Astrocyte of the spinal cord (primary cell): ENCODE measurements at regions not wholly inside any gene's neighbourhood (a gene's known extent, or its start where the extent isn't known, plus 50 kb on each side); places are given as distances from the start of the nearest gene placed in this dataset.

Experiments
- DNase-seq: peaks from one replicate; pipeline ENCODE4 v3.0.0; 2011; ENCODE audit warnings: low read depth, low spot score
- H3K4me3 ChIP-seq: 2 replicates; pipeline ENCODE4 v1.5.1; 2011; ENCODE audit warnings: low read depth, mild to moderate bottlenecking, low read length, moderate library complexity
- in situ Hi-C: cut with HindIII; loops from 2 replicates; pipeline ENCODE4 v1.10.0; 2017; ENCODE audit warnings: low sequenced_read_pairs
- TF ChIP-seq, protein P1 (sequence below): IDR thresholded peaks from 2 replicates; pipeline ENCODE4 v1.5.1; 2012; ENCODE audit warnings: low read depth, mild to moderate bottlenecking, low read length, inconsistent platforms

- no peak overlapping the region for H3K4me3 ChIP-seq
- in situ Hi-C loops = no loop called here
- TF ChIP-seq, protein P1, sequence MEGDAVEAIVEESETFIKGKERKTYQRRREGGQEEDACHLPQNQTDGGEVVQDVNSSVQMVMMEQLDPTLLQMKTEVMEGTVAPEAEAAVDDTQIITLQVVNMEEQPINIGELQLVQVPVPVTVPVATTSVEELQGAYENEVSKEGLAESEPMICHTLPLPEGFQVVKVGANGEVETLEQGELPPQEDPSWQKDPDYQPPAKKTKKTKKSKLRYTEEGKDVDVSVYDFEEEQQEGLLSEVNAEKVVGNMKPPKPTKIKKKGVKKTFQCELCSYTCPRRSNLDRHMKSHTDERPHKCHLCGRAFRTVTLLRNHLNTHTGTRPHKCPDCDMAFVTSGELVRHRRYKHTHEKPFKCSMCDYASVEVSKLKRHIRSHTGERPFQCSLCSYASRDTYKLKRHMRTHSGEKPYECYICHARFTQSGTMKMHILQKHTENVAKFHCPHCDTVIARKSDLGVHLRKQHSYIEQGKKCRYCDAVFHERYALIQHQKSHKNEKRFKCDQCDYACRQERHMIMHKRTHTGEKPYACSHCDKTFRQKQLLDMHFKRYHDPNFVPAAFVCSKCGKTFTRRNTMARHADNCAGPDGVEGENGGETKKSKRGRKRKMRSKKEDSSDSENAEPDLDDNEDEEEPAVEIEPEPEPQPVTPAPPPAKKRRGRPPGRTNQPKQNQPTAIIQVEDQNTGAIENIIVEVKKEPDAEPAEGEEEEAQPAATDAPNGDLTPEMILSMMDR = no peak
- no peak for DNase-seq
Observed at GRCh38 chr11:127105593-127106541, 105.3 kb upstream of the KIRREL3 start.

DNA sequence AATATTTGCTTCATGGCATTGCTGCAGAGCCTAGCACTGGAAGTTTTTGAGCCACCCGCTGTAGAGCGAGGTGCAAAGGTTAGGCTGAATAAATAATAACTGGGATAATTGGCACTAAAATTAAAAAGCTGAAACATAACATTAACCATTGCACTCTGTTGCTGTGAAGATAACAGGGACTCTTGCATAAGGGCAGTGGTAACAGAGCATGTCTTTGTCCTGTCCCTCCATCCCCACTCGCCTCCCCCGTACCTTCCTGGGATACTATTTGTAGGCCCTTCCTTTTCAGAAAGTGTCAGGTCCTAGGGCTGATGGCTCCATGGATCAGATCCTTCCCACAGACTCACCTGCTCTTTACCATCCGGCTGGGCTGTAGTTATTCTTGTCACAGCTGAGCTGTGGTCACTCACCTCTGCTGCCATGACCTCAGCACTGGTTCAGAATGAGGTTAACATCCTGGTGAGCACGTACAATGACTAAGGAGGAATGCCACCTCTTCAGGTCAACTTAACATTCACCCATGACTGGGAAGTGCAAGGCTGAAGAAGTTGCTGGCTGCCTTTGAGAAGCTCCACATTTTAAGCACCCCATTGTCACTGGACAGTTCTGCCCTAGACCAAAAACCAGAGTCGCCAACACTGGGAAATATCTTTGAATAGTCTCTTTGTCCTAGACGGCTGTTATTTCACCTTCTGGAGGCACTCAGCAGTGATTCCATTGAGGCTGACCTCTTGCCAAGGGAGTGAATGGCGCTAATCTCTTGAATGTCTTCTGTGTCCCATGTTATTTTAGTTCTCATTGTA, 103.2 kb upstream of the KIRREL3 start:
- TF ChIP-seq, protein P1 = no peak
- in situ Hi-C loops = no loop called here

DNA sequence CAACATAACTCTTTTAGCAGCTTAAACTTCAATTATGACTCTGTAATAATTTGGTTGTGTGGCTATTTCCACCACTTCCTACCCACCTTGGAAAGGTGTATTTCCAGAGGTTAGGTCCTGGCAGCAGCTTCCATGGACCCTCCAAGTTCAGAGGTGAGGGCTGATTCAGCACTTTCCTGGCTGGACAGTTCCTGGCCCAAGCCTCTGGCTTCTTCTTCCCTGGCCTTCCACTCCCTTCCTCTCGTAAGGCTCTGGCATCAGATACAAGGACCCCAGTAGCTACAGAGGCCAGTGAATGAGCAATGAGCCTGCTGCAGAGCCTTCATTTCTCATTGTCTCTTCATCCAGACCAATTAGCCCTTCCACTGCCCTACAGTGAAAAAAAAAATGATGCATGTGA, 98.1 kb upstream of the KIRREL3 start:
- no peak for DNase-seq
- in situ Hi-C loops = no loop called here
- no peak overlapping the region for H3K4me3 ChIP-seq
- TF ChIP-seq, protein P1 = no peak

More for the DNA sequence above, 103.2 kb upstream of the KIRREL3 start:
- no peak for DNase-seq
- H3K4me3 ChIP-seq = no peak overlapping the region

GRCh38 chr11:127080735-127081134, 80.2 kb upstream of the KIRREL3 start:
- no peak overlapping the region for H3K4me3 ChIP-seq
- in situ Hi-C loops = no loop called here
- TF ChIP-seq, protein P1 = no peak
- DNase-seq = no peak

DNA sequence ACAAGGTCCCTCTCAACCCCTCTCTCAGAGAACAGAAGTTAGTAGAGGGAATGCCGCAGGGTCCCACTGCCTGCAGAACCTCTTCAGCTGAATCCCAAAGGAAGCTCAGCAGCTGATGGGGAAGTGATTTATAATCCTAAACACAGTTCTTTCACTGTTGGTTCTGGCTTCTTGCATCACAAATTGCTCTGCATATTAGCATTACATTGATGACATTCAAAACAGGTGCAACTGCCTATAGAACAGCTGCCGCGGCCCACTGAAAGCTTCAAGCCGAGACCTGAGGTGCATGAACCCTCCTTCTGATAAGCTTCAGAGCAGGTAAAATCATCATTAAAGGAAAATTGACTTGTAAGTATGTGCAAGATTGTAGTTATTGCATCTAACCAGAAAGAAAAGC, 75.2 kb upstream of the KIRREL3 start:
- no peak for DNase-seq
- H3K4me3 ChIP-seq = no peak overlapping the region
- in situ Hi-C loops = no loop called here
- TF ChIP-seq, protein P1 = no peak

DNA sequence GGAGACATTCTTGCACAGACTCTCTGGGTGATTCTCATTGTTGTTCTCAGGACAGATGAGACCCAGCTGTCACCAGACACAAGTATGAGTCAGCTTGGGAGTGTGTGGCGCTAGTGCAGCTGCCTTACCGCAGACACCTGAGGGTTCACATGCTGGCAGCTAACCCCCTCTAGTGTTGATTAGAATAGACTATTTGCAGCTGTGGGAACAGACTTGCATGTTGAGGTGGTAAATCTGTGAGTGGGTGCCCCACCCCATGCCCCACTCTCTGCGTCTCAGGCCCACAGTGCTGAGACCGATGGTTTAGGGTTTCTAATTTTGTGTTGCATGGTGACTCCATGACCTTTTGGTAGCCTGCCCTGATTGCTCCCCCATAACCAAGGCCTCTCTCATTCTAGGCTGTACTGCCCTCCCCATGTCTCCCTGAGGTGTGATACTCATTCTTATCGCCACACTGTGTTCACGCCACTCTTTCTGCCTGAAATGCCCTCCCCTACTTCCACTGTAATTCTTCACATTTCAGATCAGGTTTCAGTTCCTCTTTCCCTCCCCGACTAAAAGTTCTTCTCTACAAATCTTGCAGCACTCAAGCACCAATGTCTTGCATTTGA, 73.7 kb upstream of the KIRREL3 start:
- peak; percentile 29 for DNase-seq
- TF ChIP-seq, protein P1 = peak; percentile 44
- no peak overlapping the region for H3K4me3 ChIP-seq
- in situ Hi-C loops = no loop called here
